GM19452 (cell line): ENCODE measurements at regions not wholly inside any gene's neighbourhood (a gene's known extent, or its start where the extent isn't known, plus 50 kb on each side); places are given as distances from the start of the nearest gene placed in this dataset.
"Not testable (repeated sequence)": the region's sequence is repeated elsewhere in the genome, so short reads cannot be mapped to it uniquely, and the experiment has no call there.

ENCODE experiments used
- ATAC-seq: cut with Tn5 transposase; IDR thresholded peaks from one replicate; pipeline ENCODE4 v1.9.1; 2021; ENCODE audit not compliant: unreplicated experiment

DNA sequence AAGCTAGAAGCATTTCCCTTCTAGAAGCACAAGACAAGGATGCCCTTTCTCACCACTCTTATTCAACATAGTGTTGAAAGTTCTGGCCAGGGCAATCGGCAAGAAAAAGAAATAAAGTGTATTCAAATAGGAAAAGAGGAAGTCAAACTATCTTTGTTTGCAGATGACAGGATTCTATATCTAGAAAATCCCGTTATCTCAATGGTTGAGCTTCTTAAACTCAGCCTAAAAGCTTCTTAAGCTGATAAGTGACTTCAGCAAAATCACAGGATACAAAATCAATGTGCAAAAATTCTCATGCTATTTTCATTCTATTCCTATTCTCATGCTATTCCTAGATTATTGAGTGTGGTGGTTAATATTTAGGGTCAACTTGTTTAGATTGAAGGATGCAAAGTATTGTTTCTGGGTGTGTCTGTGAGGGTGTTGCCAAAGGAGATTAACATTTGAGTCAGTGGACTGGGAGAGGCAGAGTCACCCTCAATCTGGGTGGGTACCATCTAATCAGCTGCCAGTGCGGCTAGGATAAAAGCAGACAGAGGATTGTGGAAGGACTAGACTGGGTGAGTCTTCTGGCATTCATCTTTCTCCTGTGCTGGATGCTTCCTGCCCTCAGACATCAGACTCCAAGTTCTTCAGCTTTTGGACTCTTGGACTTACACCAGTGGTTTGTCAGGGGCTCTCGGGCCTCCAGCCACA is 111.9 kb downstream of the LSMEM1 start:
- not testable (repeated sequence) for ATAC-seq

DNA sequence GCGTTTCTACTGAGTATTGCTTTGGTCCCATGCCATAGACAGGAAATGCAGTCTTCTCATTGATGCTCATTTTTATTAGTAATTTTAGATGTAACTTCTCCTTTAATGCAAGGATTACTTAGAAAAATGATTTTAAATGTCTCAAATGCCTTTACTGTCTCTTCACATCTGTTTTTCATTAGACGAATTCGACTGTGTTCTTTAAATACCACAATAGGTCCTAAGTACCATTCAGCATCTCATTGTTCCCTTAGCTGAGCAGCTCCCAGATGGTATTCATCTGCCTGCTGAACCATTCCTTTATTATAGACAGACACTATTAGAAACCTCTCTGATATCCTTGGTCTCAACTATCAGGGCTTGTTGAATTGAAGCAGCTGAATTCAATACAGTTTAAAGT is 113.6 kb downstream of the LSMEM1 start:
- ATAC-seq: no peak

DNA sequence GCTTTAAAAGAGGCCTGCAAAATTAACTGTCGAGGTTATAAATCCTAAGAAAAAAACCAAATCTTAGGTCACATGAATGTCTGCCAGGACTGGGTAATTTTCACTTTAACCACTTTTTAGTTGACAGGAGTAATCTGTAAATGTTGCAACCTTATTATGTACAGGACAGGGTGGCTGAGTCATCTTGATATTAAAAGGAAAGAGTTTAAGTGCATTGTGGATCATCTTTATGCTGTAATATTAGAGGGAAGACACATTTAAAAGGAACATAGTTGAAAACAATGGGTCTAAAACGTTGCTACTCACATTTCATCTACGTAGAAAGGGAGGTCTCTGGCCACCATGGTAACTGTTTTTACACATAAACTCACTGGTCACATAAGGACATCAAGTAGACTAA is 115.5 kb downstream of the LSMEM1 start:
- ATAC-seq: no peak

DNA sequence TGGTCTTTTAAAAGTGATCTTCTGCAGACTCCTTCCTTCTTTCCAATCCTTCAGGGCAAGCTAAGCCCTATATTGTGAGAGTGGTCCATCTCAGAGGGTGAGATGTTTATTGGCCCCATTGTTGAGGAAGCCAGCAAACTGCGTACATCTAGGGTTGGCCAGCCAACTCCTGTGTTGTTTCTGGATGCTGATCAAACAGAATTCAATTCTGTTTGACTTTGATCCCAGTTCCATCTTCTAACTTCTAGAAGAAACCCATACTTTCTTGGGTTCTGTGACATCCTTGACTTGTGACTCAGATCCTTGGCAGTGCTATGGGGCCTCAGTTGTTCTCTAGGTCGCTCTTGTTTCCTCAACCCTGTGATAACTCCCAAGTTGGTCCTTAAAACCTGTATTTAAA is 116.2 kb downstream of the LSMEM1 start:
- ATAC-seq: no peak

DNA sequence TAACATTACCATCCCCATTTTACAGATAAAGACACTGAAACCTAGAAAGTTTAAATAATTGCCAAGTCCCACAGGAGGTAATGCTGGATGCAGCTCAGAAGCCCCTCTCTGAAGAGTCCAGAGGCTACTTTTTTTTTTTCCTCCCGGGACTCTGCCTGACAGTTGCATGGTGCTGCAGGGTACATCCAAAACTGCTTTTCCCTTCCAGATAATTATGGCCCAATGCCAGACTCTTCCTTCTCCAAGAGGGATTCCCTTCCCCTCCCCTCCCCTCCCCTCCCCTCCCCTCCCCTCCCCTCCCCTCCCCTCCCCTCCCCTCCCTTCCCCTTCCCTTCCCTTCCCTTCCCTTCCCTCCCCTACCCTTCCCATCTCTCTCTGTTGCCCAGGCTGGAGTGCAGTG is 122.9 kb downstream of the LSMEM1 start:
- ATAC-seq: no peak

DNA sequence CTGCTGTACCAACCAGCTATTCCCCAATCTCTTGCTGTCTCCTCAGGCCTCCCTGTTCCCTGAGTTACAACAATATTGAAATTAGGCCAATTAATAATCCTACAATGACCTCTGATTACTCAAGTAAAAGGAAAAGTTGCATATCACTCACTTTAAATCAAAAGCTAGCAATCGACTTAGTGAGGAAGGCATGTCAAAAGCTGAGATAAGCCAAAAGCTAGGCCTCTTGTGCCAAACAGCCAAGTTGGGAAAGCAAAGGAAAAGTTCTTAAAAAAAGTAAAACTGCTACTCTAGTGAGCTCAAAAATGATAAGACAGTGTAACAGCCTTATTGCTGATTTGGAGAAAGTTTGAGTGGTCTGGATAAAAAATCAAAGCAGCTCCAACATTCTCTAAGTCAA is 129.8 kb downstream of the LSMEM1 start:
- ATAC-seq: no peak

DNA sequence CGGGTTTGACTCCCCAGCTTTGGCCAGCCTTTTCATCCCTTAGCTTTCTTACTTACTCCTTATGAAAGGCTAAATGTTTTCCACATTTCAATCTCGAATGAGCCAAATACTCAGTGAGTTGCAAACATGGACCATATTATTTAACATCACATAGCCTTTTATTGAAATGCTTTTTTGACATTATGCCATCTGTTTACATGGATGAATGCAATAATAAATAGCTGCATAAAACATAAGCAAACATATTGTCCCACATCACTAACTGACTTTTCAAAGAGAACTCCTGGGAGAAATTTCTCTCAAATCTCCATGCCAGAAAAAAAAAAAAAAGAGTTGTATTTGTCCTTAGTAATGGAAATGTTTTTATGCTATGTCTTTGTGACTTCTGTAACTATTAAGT is 134.9 kb downstream of the LSMEM1 start:
- ATAC-seq: no peak

DNA sequence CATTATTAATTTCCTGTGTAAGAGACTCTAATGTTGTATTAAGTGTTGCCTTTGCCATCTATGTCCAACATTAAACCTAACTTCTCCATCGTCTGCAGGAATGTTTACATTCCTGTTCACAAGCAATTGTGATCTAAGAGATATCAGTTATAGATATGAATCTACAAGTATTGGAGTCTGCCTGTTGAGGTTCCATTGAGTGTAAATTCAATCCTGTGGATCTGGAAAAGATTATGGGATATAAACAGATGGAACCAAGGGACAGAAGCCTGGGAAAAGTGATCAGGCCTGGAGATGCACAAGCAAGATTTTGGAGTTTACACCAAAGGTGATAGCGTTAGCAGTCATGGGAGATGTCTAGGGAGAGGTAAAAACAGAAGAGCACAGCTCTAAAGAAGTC is 135.5 kb downstream of the LSMEM1 start:
- no peak for ATAC-seq

DNA sequence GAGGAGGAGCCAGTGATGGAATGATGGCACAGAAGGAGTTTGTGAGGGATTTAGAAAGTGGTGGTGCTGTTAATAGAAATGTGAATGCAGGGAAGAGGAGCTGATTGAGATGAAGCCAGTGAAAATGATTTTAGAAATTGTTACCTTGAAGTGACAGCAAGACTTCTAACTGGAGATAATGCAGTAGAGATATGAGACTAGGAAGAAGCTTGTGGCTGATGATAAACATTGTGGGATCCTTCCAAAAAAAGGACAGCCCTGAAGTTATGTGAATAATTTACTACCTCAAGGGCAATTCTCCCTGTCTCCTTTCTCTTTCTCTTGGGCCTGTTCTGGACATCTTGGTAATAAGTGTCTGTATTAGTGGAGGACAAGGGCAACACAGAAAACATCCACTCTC is 138.6 kb downstream of the LSMEM1 start:
- no peak for ATAC-seq

DNA sequence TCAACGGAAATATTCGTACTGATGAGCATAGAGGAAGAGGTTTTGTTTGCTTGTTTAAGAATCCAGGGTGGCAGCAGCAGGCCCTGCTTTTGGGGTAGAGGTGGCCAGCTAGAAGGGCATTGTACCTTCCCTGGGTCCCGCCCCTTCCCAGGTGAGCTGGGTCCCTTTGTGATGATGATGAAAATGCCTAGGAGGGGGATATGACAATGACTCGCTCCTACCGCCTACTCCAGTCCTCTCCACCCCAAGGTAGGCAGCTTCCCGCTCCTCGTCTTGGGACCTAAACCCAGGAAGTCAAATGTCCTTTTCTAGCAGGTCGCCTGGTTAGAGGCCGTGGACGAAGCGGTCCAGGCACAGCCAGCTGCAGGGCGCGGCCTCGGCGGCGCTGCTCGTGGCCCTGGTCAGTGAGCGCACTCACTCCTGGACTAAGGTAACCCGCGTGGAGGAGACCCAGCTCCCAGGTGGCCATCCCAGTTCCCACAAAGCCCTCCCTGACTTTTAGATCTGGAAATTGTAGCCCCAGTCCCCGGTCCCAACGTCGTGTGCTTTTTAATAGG is 141.4 kb downstream of the LSMEM1 start:
- no peak for ATAC-seq

DNA sequence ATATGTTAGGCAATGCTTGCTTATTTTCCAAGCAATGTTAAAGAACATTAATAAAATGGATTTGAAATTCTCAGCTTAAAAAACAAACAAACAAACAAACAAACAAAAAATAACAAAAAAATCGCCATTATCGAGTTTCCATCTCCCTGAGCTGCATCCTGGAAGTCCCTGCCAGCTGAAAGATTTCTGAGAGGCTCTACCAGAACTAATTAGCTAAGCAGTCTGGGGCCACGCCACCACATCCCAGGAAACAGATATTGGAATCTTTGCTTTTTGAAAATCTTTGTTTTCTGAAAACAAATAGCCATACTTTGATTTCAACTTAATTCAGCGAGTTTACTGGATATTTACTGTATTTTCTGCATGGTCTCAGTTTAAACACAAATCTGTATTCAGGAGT is 143.6 kb downstream of the LSMEM1 start:
- ATAC-seq: no peak

DNA sequence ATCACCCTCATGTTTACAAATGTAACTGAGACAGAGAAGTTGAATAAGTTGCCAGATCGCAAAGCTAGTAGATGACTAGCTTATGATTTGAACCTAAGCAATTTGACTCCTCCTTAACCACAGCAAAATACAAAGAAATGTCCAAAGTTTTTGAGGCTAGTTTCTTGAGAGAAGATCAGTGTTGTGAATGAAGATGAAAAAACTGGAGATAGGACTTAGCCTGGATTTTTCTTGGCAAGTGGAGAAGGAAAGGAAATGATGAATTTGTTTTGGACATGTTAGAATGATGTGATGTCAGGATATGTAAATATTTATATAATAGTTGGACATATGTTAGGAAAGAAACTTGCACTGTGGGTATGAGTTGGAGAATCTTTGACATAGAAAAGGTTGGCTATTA is 149.8 kb downstream of the LSMEM1 start:
- no peak for ATAC-seq

DNA sequence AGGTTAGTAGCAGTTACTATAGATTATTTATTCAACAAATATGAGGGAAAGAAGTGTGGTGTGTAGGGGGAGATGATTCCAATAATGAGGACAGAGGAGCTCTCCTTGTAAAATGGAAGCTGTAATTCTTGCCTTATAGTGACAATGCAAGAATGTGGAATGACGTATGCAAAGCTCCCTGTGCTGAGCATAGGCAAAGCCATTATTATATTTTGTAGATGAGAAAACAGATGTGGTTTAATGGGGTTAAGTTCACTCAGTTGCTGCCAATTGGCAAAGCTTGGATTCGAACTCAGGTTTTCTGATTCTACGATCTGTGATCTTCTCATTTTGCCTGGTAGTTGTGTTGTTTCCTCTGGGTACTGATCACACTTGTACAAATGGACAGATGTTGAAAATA is 153.3 kb downstream of the LSMEM1 start:
- ATAC-seq: no peak

DNA sequence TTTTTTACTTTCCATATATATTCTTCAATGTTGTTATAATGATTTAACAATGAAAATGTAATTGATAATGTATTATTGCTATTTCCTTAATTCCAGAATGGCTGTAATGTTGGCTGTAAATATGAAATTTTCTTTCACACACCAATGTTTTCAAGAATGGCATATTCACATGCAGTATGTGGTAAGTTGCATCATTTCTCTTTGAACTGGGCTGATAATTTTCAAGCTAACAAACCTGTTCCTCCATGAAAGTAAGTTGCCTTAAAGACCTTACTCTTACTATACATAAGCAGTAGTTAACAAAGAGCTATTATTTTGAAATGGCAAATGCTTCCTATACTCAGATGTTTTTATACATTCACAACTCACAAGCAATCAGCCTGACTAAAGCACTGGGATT is 154.5 kb downstream of the TMEM168 start:
- ATAC-seq: no peak

DNA sequence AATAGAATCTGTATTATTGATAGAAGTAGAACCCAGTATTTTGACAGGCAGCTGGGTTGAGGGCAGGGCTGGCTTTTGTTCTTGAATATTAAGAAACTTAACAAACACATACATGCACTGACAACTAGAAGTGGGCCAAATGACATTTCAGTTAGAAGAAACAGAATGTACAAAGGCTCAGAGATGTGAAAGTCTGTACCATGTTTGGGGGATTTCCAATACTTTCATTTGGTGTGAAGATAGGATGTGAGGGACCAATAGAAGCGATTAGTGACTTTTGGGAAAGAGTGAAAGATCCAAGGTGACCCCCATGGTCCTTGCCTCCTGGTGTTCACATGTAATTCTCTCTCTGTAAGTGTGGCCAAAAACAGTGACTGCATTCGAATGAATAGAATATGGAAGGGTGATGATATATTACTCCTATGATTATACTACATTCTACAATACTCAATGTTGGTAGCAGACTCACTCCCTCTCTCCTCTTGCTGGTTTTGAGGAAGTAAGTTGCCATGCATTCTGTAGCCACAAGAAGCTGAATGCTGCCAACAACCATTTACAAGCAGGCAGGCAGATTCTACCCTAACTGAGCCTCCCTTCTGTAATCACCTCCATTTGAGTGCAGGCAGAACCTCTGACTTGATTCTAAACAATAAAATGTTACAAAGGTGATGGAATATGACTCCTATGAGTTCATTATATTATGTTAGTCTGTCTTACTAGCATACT is 151.4 kb downstream of the TMEM168 start:
- no peak for ATAC-seq

DNA sequence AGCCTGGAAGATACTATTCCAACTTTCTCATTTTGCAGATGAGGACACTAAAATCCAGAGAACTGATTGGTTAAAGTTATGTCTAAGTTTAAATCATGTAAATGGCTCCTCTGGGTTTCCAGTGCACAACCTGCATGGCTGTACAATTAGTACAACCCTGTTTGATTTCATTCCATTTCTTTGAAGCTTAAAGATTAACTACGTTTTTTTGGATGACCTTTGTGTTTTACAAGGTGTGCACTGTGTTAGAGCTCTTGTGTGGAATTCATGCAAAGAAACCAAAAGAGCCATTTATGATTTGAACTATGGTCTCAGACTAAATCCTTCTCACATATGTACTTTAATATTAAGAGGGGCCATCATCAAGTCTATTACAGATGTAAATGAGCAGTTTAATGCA is 149.5 kb downstream of the TMEM168 start:
- no peak for ATAC-seq

DNA sequence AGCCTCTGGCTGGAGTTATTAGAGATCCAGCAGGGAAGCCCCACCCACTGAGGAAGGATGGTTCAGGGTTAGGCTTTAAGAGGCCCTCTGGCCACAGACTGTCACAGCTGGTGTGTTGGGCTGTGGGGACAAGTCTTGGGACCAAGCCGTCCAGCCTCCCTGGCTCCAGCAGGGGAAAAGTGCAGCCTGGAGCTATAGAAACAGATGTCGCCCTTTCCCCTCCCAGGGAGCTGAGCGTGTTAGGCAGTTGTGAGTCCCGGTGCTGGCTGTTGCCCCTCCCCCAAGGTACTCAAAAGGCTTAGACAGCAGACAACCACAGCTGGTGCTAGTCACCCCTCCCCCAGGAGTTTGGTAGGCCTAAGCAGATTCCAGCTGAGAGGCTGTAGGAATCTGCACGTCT is 143.4 kb downstream of the TMEM168 start:
- ATAC-seq: no peak

DNA sequence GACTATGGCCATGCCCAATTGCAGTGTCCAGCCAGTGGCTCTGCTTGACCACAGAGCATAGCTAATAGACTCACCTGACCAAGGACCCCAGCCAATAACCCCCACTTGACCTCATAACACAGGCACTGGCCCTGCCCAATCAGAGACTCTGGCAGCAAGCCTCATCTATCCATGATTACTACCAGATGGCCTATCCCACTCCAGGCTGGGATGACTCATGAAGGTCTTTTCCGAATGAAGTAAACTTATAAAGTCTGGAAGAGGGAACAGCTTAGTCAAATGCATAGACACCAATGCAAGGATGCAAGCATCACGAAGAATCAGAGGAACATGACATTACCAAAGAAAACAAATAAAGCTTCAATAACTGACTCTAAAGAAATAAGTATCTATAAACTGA is 141.4 kb downstream of the TMEM168 start:
- no peak for ATAC-seq

DNA sequence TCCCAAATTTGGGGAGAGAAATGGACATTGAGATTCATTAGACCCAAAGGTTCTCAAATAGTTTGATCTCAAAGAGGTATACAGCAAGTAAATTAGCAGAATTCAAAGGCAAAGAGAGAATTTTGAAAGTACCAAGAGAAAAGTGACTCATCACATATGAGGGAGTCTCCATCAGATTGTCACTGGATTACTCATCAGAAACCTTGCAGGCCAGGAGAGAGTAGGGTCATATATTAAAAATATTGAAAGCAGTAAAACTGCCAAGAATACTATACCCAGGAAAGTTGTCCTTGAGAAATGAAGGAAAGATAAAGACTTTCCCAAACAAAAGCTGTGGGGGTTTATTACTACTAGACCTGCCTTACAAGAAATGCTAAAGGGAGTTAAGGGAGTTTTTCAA is 140.6 kb downstream of the TMEM168 start:
- no peak for ATAC-seq

DNA sequence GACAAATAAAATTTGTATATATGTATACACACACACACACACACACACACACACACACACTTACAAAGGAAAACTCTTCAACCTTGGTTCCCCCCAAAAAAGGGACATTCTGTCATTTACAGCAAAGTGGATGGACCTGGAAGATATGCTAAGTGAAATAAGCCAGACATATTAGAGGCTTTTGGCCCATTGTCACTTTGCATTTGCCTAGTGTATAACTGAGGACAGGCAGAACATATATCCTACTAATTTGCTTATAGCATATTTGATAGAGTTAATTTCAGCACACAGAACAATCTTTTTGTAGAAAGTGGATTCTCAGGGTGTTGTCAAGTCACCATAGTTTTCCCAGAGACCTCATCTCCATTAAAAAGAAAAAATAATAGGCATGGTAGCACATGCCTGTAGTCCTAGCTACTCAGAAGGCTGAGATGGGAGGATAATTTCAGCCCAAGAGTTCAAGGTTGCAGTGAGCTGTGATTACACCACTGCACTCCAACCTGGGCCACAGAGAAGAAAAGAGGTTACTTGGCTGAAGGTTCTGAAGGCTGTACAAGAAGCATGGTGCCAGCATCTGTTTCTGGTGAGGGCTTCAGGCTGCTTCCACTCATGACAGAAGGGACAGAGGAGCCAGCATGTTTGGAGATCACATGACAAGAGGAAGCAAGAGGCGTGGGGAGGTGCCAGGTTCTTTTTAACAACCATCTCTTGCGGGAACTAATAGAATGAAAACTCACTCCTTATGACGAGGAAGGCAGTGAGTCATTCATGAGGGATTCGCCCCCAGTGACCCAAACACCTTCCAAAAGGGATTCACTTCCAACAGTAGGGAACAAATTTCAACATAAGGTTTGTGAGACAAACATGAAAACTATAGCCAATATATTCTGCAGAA is 135.6 kb downstream of the TMEM168 start:
- ATAC-seq: no peak

DNA sequence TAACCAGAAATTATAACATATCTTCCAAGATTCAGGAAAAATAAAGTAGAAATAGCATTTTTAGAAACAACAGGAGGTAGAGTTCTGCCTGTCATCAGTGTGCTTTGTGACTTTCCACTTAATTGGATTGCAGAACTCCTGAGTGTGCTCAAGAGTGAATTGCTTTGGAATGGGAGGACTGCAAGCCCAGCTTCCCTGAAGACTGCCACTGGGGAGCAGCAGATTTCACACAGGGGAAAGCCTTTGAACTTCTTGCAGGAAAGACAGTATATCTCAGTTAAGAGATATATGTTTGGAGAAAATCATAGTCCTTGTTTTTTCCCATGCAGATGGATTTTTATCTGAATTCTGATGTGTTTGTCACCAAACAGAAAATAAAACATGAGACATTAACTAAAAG is 124.5 kb downstream of the TMEM168 start:
- no peak for ATAC-seq

DNA sequence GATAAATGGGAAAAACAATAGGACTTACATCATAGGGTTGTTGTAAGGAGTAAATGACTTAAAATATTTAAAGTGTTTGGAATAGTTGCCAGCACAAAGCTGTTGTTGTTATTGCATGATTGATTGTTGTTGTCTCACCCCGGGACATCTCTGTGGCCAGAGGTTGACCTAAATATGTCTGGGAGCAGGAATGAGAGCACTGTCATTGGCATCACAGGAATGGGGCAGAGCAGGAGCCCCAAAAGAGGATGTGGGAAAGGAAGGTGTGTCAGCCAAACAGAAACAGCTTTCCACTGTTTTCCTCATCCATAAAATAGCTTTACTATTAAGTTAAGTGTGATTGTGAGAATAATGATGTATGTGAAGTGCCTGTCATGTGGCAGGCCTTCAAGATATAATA is 121.6 kb downstream of the TMEM168 start:
- no peak for ATAC-seq
